Gastrocnemius medialis (tissue), 4 donors: ENCODE measurements at regions not wholly inside any gene's neighbourhood (a gene's known extent, or its start where the extent isn't known, plus 50 kb on each side); places are given as distances from the start of the nearest gene placed in this dataset.

Experiments
- ATAC-seq, 2 donors: fragments of 150-250 bp; one replicate each; pipeline ENCODE4 v1.9.1; 2016
- DNase-seq, 2 donors: peaks; one replicate each; pipeline ENCODE4 v3.0.0-alpha.2; 2019
- H3K27ac ChIP-seq, 4 donors: fragments of 200-600 bp; sonication (generic); 1 replicate in 1 of 4; 2 replicates in 3 of 4; pipeline ENCODE4 v1.5.1; 2016 to 2018; ENCODE audit warnings: mild to moderate bottlenecking in 2 of 4, moderate library complexity in 1 of 4
- H3K27me3 ChIP-seq, 3 donors: fragments of 200-600 bp; sonication (generic) in 2 of 3; 1 replicate in 1 of 3; 2 replicates in 2 of 3; pipeline versions ENCODE4 v1.5.1 to v1.6.0; 2016 to 2019; ENCODE audit warnings: mild to moderate bottlenecking in 1 of 3, moderate library complexity in 1 of 3
- H3K36me3 ChIP-seq, 2 donors: fragments of 200-600 bp; sonication (generic) in 1 of 2; one replicate each; pipeline ENCODE4 v1.5.1; 2017 to 2018
- H3K4me1 ChIP-seq, 2 donors: fragments of 200-600 bp; sonication (generic) in 1 of 2; one replicate each; pipeline ENCODE4 v1.5.1; 2016 to 2017; ENCODE audit warnings: mild to moderate bottlenecking in 2 of 2
- H3K4me3 ChIP-seq, 4 donors: fragments of 200-600 bp; sonication (generic) in 3 of 4; 1 replicate in 1 of 4; 2 replicates in 3 of 4; pipeline ENCODE4 v1.5.1; 2016 to 2019; ENCODE audit warnings: mild to moderate bottlenecking in 2 of 4
- H3K9me3 ChIP-seq, 3 donors: fragments of 200-600 bp; sonication (generic) in 2 of 3; 1 replicate in 1 of 3; 2 replicates in 2 of 3; pipeline ENCODE4 v1.5.1; 2016 to 2019
- CTCF ChIP-seq, 5 experiments: fragments of 450-650 bp in 3 of 5; fragments of 200-600 bp in 2 of 5; sonication (generic) in 2 of 5; IDR thresholded peaks in 4 of 5; conservative IDR thresholded peaks in 1 of 5; 1 replicate in 4 of 5; 2 replicates in 1 of 5; pipeline ENCODE4 v1.5.1; 2016 to 2019; ENCODE audit warnings: antibody characterized with exemption in 5 of 5, mild to moderate bottlenecking in 3 of 5, moderate library complexity in 3 of 5
- POLR2A ChIP-seq, 2 donors: fragments of 450-650 bp; IDR thresholded peaks; one replicate each; pipeline ENCODE4 v1.6.1; 2017; ENCODE audit warnings: antibody characterized with exemption in 2 of 2, mild to moderate bottlenecking in 2 of 2, moderate library complexity in 2 of 2
- in situ Hi-C, 4 donors: fragments of 200-750 bp; cut with MboI; loops; one replicate each; pipeline versions ENCODE4 v1.15.0 to v1.8.0; 2017; ENCODE audit warnings: low sequenced_read_pairs in 4 of 4
- intact Hi-C: fragments of 100-400 bp; cut with DNase I; formaldehyde crosslinking; loops from one replicate; pipeline ENCODE4 v1.15.1; 2023; ENCODE audit warnings: low total_unique reads

GRCh38 chr5:74312746-74313145 lies 327.8 kb downstream of the ENC1 start:
- in situ Hi-C loops = no loop called here
- intact Hi-C loops = no loop called here
- Histone ChIP-seq H3K27ac (peak overlapping the region in 1 of 4 donors; percentile 27), H3K9me3 (no peaks in the 10 kb centered on the region), H3K4me1 (no peaks in the 10 kb centered on the region), H3K27me3 (no peaks in the 10 kb centered on the region), H3K4me3 (no peak overlapping the region), H3K36me3 (no peaks in the 10 kb centered on the region)
- ATAC-seq (no peak), DNase-seq (no peak)
- TF ChIP-seq POLR2A (IDR thresholded peaks at IDR 0.05) = no peak
- TF ChIP-seq CTCF (IDR thresholded peaks at IDR 0.05 in 4 of 5, conservative IDR thresholded peaks at IDR 0.05 in 1 of 5) = no peak

GRCh38 chr5:74311961-74312360 lies 328.6 kb downstream of the ENC1 start:
- intact Hi-C loops (no loop called here), in situ Hi-C loops (no loop called here)
- Histone ChIP-seq H3K36me3 (no peaks in the 10 kb centered on the region), H3K27ac (peak overlapping the region in 1 of 4 donors; percentile 27), H3K27me3 (no peaks in the 10 kb centered on the region), H3K4me3 (no peak overlapping the region), H3K4me1 (no peaks in the 10 kb centered on the region), H3K9me3 (no peaks in the 10 kb centered on the region)
- no peak for TF ChIP-seq POLR2A (IDR thresholded peaks at IDR 0.05)
- TF ChIP-seq CTCF (IDR thresholded peaks at IDR 0.05 in 4 of 5, conservative IDR thresholded peaks at IDR 0.05 in 1 of 5) = no peak
- ATAC-seq (peak; percentile 58 to 76), DNase-seq (peak; percentile 46 to 73)

GRCh38 chr5:74310997-74311930 lies 329.3 kb downstream of the ENC1 start:
- Histone ChIP-seq H3K36me3 (no peaks in the 10 kb centered on the region), H3K9me3 (no peaks in the 10 kb centered on the region), H3K4me3 (no peak overlapping the region), H3K27ac (no peak overlapping the region), H3K27me3 (no peaks in the 10 kb centered on the region), H3K4me1 (no peaks in the 10 kb centered on the region)
- in situ Hi-C loops = no loop called here
- intact Hi-C loops = no loop called here
- TF ChIP-seq CTCF (IDR thresholded peaks at IDR 0.05 in 4 of 5, conservative IDR thresholded peaks at IDR 0.05 in 1 of 5) (no peak), POLR2A (IDR thresholded peaks at IDR 0.05) (no peak)
- ATAC-seq (no peak), DNase-seq (no peak)

- ATAC-seq (no peak), DNase-seq (no peak)
- Histone ChIP-seq H3K4me3 (no peak overlapping the region), H3K27me3 (no peaks in the 10 kb centered on the region), H3K4me1 (no peaks in the 10 kb centered on the region), H3K9me3 (no peaks in the 10 kb centered on the region), H3K36me3 (no peaks in the 10 kb centered on the region), H3K27ac (no peak overlapping the region)
- intact Hi-C loops (no loop called here), in situ Hi-C loops (no loop called here)
- no peak for TF ChIP-seq POLR2A (IDR thresholded peaks at IDR 0.05)
- TF ChIP-seq CTCF (IDR thresholded peaks at IDR 0.05 in 4 of 5, conservative IDR thresholded peaks at IDR 0.05 in 1 of 5) = no peak
These were observed 330.1 kb downstream of the ENC1 start for GRCh38 chr5:74310386-74310785.
